ENCODE measurements at regions not wholly inside any gene's neighbourhood (a gene's known extent, or its start where the extent isn't known, plus 50 kb on each side); places are given as distances from the start of the nearest gene placed in this dataset.
"Not testable (repeated sequence)": the region's sequence is repeated elsewhere in the genome, so short reads cannot be mapped to it uniquely, and the experiment has no call there.

GRCh38 chr4:3594751-3595150 is 62.5 kb upstream of the LRPAP1 start:
- H3K27ac Mint-ChIP-seq; DNase-seq (ENCODE audit: low spot score); H3K4me3 Mint-ChIP-seq; H3K4me1 Mint-ChIP-seq (ENCODE audit: low read depth); H3K27me3 Mint-ChIP-seq (ENCODE audit: insufficient read depth); H3K36me3 Mint-ChIP-seq (ENCODE audit: low read depth); intact Hi-C loops (cut with micrococcal nuclease); H3K9me3 Mint-ChIP-seq: not testable (repeated sequence)

- H3K4me3 Mint-ChIP-seq; H3K27ac Mint-ChIP-seq; intact Hi-C loops (cut with micrococcal nuclease); H3K4me1 Mint-ChIP-seq (ENCODE audit: low read depth); H3K9me3 Mint-ChIP-seq; H3K36me3 Mint-ChIP-seq (ENCODE audit: low read depth); DNase-seq (ENCODE audit: low spot score); H3K27me3 Mint-ChIP-seq (ENCODE audit: insufficient read depth): not testable (repeated sequence)
Observed at GRCh38 chr4:3589946-3590924, 58.0 kb upstream of the LRPAP1 start.

- H3K36me3 Mint-ChIP-seq (ENCODE audit: low read depth); H3K4me3 Mint-ChIP-seq; H3K9me3 Mint-ChIP-seq; intact Hi-C loops (cut with micrococcal nuclease); H3K27ac Mint-ChIP-seq; DNase-seq (ENCODE audit: low spot score); H3K27me3 Mint-ChIP-seq (ENCODE audit: insufficient read depth); H3K4me1 Mint-ChIP-seq (ENCODE audit: low read depth): not testable (repeated sequence)
Observed at GRCh38 chr4:3589379-3589778, 57.2 kb upstream of the LRPAP1 start.

- H3K36me3 Mint-ChIP-seq (ENCODE audit: low read depth); DNase-seq (ENCODE audit: low spot score); H3K27ac Mint-ChIP-seq; H3K4me1 Mint-ChIP-seq (ENCODE audit: low read depth); H3K4me3 Mint-ChIP-seq; H3K27me3 Mint-ChIP-seq (ENCODE audit: insufficient read depth); intact Hi-C loops (cut with micrococcal nuclease); H3K9me3 Mint-ChIP-seq: not testable (repeated sequence)
Observed at GRCh38 chr4:3588517-3589194, 56.4 kb upstream of the LRPAP1 start.

GRCh38 chr4:3586596-3586995 is 54.4 kb upstream of the LRPAP1 start:
- intact Hi-C loops (cut with micrococcal nuclease); H3K4me3 Mint-ChIP-seq; DNase-seq (ENCODE audit: low spot score); H3K36me3 Mint-ChIP-seq (ENCODE audit: low read depth); H3K27ac Mint-ChIP-seq; H3K27me3 Mint-ChIP-seq (ENCODE audit: insufficient read depth); H3K9me3 Mint-ChIP-seq; H3K4me1 Mint-ChIP-seq (ENCODE audit: low read depth): not testable (repeated sequence)

- H3K27me3 Mint-ChIP-seq (ENCODE audit: insufficient read depth); DNase-seq (ENCODE audit: low spot score); H3K27ac Mint-ChIP-seq; H3K36me3 Mint-ChIP-seq (ENCODE audit: low read depth); H3K4me3 Mint-ChIP-seq; H3K9me3 Mint-ChIP-seq; H3K4me1 Mint-ChIP-seq (ENCODE audit: low read depth); intact Hi-C loops (cut with micrococcal nuclease): not testable (repeated sequence)
Observed at GRCh38 chr4:3585567-3585966, 53.3 kb upstream of the LRPAP1 start.

- Mint-ChIP-seq H3K36me3 (ENCODE audit: low read depth) (no peaks in the 10 kb centered on the region), H3K4me3 (no peak overlapping the region)
Observed at GRCh38 chr4:3582091-3582475, 49.9 kb upstream of the LRPAP1 start.

More at GRCh38 chr4:3582091-3582475, 49.9 kb upstream of the LRPAP1 start:
- Mint-ChIP-seq H3K4me1 (ENCODE audit: low read depth) (no peaks in the 10 kb centered on the region), H3K9me3 (no peaks in the 10 kb centered on the region), H3K27me3 (ENCODE audit: insufficient read depth) (no peaks in the 10 kb centered on the region), H3K27ac (no peak overlapping the region)
- no peak for DNase-seq (ENCODE audit: low spot score)
- intact Hi-C loops (cut with micrococcal nuclease): no loop called here
